ENCODE measurements at regions not wholly inside any gene's neighbourhood (a gene's known extent, or its start where the extent isn't known, plus 50 kb on each side); places are given as distances from the start of the nearest gene placed in this dataset.

DNA sequence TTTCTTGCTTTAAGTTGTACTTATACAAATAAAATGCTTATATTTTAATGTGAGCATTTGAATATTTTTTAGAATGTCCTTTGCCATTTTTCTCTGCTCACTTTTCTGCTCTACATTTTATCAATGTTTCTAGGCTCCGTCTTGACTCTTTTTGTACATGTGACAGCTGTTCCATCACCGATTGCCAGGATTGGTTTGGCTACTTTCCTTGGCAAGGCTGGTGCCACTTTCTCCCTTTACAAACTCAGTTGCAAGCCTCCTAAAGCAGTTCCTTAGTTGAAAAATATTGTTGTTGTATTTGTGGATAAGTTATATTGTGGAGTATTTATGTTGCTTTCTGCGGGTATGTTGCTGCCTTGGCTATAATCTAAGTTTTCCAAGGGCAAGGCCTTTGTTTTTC lies 63.4 kb downstream of the DACT1 start:
- Histone ChIP-seq H3K4me1 (ENCODE audit: control insufficient read depth in 2 of 2, insufficient read depth in 2 of 2, low read length in 2 of 2) (no peaks in the 10 kb centered on the region), H3K9ac (ENCODE audit: low read length) (no peak overlapping the region), H3K9me3 (ENCODE audit: control extremely low read depth in 1 of 3, control insufficient read depth in 2 of 3, insufficient read depth in 1 of 3, low read length in 2 of 3) (no peaks in the 10 kb centered on the region), H3K79me2 (ENCODE audit: control insufficient read depth, insufficient read depth, low read length) (no peaks in the 10 kb centered on the region), H4K20me1 (ENCODE audit: control insufficient read depth, insufficient read depth, low read length, poor library complexity, severe bottlenecking) (no peaks in the 10 kb centered on the region), H3K4me2 (replicated peaks; ENCODE audit: low read depth, low read length, poor library complexity, severe bottlenecking) (no peak overlapping the region), H3K27me3 (replicated peaks in 1 of 4; ENCODE audit: control extremely low read depth in 1 of 4, control insufficient read depth in 3 of 4, insufficient read depth in 4 of 4, low read length in 3 of 4) (no peaks in the 10 kb centered on the region), H3K4me3 (ENCODE audit: control extremely low read depth in 1 of 5, extremely low read depth in 1 of 5, insufficient read depth in 1 of 5, low read depth in 2 of 5, low read length in 4 of 5) (no peak overlapping the region), H3K27ac (ENCODE audit: low read length in 2 of 2) (no peak overlapping the region), H3K36me3 (replicated peaks in 1 of 2; ENCODE audit: control extremely low read depth in 1 of 2, control insufficient read depth in 1 of 2, extremely low read depth in 1 of 2, insufficient read depth in 2 of 2, low read length in 1 of 2) (no peaks in the 10 kb centered on the region), H2AFZ (ENCODE audit: insufficient read depth, low read depth, low read length, poor library complexity, severe bottlenecking) (no peak overlapping the region)
- intact Hi-C loops (cut with micrococcal nuclease), result no loop called here
- Mint-ChIP-seq H3K27ac (no peak overlapping the region), H3K4me3 (no peak overlapping the region), H3K9me3 (ENCODE audit: insufficient read depth) (no peaks in the 10 kb centered on the region), H3K27me3 (peaks cover 8% of the 10 kb centered on the region), H3K4me1 (no peaks in the 10 kb centered on the region)
- ChIA-PET POLR2A (no interaction called here), CTCF (no interaction called here)
- 100% methylated on average over 1 of the region's 3 CpGs for WGBS (ENCODE audit: insufficient coverage)
- ATAC-seq (ENCODE audit: low read depth), result no peak
- no peak for TF ChIP-seq EZH2 (IDR thresholded peaks at IDR 0.05; ENCODE audit: borderline replicate concordance, insufficient read depth, low read depth, low read length, poor library complexity, severe bottlenecking)
- TF ChIP-seq, protein P1, sequence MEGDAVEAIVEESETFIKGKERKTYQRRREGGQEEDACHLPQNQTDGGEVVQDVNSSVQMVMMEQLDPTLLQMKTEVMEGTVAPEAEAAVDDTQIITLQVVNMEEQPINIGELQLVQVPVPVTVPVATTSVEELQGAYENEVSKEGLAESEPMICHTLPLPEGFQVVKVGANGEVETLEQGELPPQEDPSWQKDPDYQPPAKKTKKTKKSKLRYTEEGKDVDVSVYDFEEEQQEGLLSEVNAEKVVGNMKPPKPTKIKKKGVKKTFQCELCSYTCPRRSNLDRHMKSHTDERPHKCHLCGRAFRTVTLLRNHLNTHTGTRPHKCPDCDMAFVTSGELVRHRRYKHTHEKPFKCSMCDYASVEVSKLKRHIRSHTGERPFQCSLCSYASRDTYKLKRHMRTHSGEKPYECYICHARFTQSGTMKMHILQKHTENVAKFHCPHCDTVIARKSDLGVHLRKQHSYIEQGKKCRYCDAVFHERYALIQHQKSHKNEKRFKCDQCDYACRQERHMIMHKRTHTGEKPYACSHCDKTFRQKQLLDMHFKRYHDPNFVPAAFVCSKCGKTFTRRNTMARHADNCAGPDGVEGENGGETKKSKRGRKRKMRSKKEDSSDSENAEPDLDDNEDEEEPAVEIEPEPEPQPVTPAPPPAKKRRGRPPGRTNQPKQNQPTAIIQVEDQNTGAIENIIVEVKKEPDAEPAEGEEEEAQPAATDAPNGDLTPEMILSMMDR (IDR thresholded peaks at IDR 0.05), result no peak
- DNase-seq, result no peak

DNA sequence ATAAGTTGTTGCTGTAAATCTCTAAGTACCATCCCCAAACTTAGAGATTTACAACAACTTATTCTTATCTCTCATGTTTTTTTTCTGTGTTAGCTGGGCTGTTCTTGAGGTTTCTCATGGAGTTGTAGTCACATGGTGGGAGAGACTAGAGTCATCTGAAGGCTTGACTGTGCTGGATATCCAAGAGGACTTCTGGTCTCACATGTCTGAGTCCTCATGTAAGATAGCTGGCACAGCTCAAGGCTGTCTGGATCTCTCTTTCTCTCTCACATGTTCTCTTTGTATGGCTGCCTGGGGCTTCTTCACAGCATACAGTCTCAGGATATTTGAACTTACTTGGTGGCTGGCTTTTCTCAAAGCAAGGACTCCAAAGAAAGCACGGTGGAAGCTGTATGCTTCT lies 63.8 kb downstream of the DACT1 start:
- Mint-ChIP-seq H3K9me3 (ENCODE audit: insufficient read depth) (no peaks in the 10 kb centered on the region), H3K27ac (no peak overlapping the region), H3K4me1 (no peaks in the 10 kb centered on the region), H3K4me3 (no peak overlapping the region), H3K27me3 (peaks cover 8% of the 10 kb centered on the region)
- Histone ChIP-seq H3K9ac (ENCODE audit: low read length) (no peak overlapping the region), H2AFZ (ENCODE audit: insufficient read depth, low read depth, low read length, poor library complexity, severe bottlenecking) (no peak overlapping the region), H3K79me2 (ENCODE audit: control insufficient read depth, insufficient read depth, low read length) (no peaks in the 10 kb centered on the region), H4K20me1 (ENCODE audit: control insufficient read depth, insufficient read depth, low read length, poor library complexity, severe bottlenecking) (no peaks in the 10 kb centered on the region), H3K9me3 (ENCODE audit: control extremely low read depth in 1 of 3, control insufficient read depth in 2 of 3, insufficient read depth in 1 of 3, low read length in 2 of 3) (no peaks in the 10 kb centered on the region), H3K27ac (ENCODE audit: low read length in 2 of 2) (no peak overlapping the region), H3K4me3 (ENCODE audit: control extremely low read depth in 1 of 5, extremely low read depth in 1 of 5, insufficient read depth in 1 of 5, low read depth in 2 of 5, low read length in 4 of 5) (no peak overlapping the region), H3K27me3 (replicated peaks in 1 of 4; ENCODE audit: control extremely low read depth in 1 of 4, control insufficient read depth in 3 of 4, insufficient read depth in 4 of 4, low read length in 3 of 4) (no peaks in the 10 kb centered on the region), H3K4me2 (replicated peaks; ENCODE audit: low read depth, low read length, poor library complexity, severe bottlenecking) (no peak overlapping the region), H3K36me3 (replicated peaks in 1 of 2; ENCODE audit: control extremely low read depth in 1 of 2, control insufficient read depth in 1 of 2, extremely low read depth in 1 of 2, insufficient read depth in 2 of 2, low read length in 1 of 2) (no peaks in the 10 kb centered on the region), H3K4me1 (ENCODE audit: control insufficient read depth in 2 of 2, insufficient read depth in 2 of 2, low read length in 2 of 2) (no peaks in the 10 kb centered on the region)
- DNase-seq (no peak), ATAC-seq (ENCODE audit: low read depth) (no peak)
- CTCF ChIA-PET, result no interaction called here
- POLR2A ChIA-PET, result no interaction called here
- TF ChIP-seq EZH2 (IDR thresholded peaks at IDR 0.05; ENCODE audit: borderline replicate concordance, insufficient read depth, low read depth, low read length, poor library complexity, severe bottlenecking), result no peak
- TF ChIP-seq, protein P1 (IDR thresholded peaks at IDR 0.05), result no peak
- intact Hi-C loops (cut with micrococcal nuclease), result no loop called here
- WGBS (ENCODE audit: insufficient coverage), result no CpG with 5 or more reads among the region's 1 CpG

Measured in B cell (primary cell).